NB4 (cell line): ENCODE measurements at regions not wholly inside any gene's neighbourhood (a gene's known extent, or its start where the extent isn't known, plus 50 kb on each side); places are given as distances from the start of the nearest gene placed in this dataset.

Experiments
- DNase-seq: peaks from one replicate; pipeline ENCODE4 v3.0.0; 2010; ENCODE audit warnings: low read depth
- H3K4me3 ChIP-seq: one replicate; pipeline ENCODE4 v1.5.1; 2011; ENCODE audit warnings: mild to moderate bottlenecking, low read depth, low read length, moderate library complexity
- MYC ChIP-seq: IDR thresholded peaks from 2 replicates; pipeline ENCODE4 v1.6.1; 2011; ENCODE audit warnings: low read depth, low read length
- POLR2A ChIP-seq: IDR thresholded peaks from 2 replicates; pipeline ENCODE4 v1.6.1; 2011; ENCODE audit warnings: mild to moderate bottlenecking; ENCODE audit not compliant: insufficient read length; ENCODE audit errors: extremely low read depth
- TF ChIP-seq, protein P1 (sequence below): IDR thresholded peaks from one replicate; pipeline ENCODE4 v1.5.1; 2012; ENCODE audit warnings: low read depth, low read length
- TF ChIP-seq, protein P2 (sequence below): IDR thresholded peaks from 2 replicates; pipeline ENCODE4 v1.6.1; 2011; ENCODE audit warnings: low read depth, low read length

DNA sequence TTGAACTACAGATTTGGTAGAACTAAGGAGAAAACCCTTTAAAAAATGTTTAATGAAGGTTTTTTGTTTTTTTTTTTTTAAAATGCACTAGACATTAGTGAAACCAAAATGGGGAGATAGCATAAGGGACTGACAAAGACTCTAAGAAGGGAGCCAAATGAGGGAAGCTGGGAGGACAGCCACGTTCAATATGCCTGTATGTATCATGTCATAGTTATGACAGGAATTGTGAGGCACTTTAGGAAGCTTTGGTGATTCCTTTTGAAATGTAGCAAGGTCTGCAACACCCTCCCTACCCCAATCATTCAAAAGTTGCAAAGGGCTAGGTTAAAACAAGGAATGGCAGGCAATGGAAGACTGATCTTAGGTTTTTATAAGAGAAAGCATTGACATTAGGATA lies 526.0 kb downstream of the TLL1 start:
- no peak overlapping the region for H3K4me3 ChIP-seq
- DNase-seq: no peak
- TF ChIP-seq POLR2A (no peak), MYC (no peak)
- TF ChIP-seq, protein P1, sequence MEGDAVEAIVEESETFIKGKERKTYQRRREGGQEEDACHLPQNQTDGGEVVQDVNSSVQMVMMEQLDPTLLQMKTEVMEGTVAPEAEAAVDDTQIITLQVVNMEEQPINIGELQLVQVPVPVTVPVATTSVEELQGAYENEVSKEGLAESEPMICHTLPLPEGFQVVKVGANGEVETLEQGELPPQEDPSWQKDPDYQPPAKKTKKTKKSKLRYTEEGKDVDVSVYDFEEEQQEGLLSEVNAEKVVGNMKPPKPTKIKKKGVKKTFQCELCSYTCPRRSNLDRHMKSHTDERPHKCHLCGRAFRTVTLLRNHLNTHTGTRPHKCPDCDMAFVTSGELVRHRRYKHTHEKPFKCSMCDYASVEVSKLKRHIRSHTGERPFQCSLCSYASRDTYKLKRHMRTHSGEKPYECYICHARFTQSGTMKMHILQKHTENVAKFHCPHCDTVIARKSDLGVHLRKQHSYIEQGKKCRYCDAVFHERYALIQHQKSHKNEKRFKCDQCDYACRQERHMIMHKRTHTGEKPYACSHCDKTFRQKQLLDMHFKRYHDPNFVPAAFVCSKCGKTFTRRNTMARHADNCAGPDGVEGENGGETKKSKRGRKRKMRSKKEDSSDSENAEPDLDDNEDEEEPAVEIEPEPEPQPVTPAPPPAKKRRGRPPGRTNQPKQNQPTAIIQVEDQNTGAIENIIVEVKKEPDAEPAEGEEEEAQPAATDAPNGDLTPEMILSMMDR: no peak
- TF ChIP-seq, protein P2, sequence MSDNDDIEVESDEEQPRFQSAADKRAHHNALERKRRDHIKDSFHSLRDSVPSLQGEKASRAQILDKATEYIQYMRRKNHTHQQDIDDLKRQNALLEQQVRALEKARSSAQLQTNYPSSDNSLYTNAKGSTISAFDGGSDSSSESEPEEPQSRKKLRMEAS: no peak

DNA sequence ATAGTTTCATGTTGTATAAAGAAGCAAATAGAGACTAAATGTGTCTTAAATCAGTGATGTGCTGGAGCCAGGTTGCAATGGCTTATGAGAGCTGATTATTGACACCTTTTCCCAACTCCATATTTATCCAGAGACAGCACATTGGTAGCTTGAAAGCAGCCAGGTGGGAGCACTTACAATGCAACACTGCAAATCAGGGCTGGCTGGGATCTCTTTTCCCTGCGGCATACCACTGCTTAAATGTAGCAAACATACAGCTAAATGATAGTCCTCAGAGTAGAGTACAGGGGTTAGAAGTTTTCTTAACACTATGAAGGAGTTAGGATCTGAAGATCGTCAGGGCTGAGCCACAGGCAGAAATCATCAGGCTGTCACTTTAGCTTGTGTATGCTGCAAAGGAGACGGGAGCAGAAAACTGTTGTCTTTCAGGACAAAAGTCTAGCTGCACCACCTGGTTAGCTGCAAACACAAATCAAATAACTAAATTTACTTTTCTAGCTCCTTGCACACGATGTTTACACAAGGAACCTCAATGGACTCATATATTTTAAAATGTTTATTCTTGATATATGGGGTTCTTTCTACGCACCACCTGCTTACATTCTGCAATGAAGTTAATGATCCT lies 527.3 kb downstream of the TLL1 start:
- TF ChIP-seq, protein P1: no peak
- TF ChIP-seq MYC (no peak), POLR2A (no peak)
- TF ChIP-seq, protein P2: no peak
- no peak for DNase-seq

DNA sequence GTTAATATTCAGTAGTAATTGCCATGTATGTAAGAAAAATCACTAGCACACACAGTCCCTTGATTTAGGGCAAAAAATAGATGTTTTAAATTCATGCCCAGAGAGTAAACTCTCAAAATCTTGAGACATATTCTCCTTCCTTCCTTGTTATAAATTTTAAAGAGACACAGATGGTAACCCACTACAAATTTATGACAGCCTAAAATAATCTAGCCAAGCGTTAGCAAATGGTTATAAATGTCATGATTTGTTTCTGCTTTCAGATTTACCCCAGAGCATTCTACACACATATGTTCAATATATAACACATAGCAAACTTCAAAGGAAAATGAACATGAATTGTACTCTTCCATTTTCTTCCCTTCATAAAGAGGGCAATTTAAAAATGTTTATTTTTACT lies 540.3 kb downstream of the TLL1 start:
- H3K4me3 ChIP-seq: no peak overlapping the region
- TF ChIP-seq MYC (no peak), POLR2A (no peak)
- TF ChIP-seq, protein P2: no peak
- TF ChIP-seq, protein P1: no peak
- DNase-seq: no peak

More for the DNA sequence above, 527.3 kb downstream of the TLL1 start:
- no peak overlapping the region for H3K4me3 ChIP-seq

DNA sequence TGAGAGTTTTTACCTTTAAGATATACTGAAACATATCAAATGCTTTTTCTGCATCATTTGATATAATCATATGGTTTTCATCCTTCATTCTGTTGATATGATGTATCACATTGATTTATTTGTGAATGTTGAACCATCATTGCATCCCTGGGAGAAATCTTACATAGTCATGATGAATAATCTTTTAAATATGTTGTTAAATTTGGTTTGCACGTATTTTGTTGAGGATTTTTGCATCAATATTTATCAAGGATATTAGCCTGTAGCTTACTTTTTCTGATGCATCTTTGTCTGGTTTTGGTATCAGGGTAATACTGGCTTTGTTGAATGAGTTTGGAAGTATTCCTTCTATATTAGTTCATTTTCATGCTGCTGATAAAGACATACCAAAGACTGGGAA lies 541.4 kb downstream of the TLL1 start:
- no peak overlapping the region for H3K4me3 ChIP-seq
- DNase-seq: no peak
- no peak for TF ChIP-seq POLR2A
- TF ChIP-seq, protein P2: no peak
- TF ChIP-seq, protein P1: no peak
- no peak for TF ChIP-seq MYC

DNA sequence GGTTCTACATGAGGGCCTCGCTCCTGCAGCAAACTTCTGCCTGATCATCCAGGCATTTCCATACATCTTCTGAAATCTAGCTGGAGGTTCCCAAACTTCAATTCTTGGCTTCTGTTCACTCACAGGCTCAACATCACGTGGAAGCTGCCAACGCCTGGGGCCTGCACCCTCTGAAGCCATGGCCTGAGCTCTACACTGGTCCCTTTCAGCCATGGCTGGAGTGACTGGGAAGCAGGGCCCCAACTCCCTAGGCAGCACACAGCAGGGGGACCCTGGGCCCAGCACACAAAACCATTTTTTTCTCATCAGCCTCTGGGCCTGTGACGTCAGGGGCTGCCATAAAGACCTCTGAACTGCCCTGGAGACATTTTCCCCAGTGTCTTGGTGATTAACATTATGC lies 542.7 kb downstream of the TLL1 start:
- H3K4me3 ChIP-seq: no peak overlapping the region
- no peak for DNase-seq
- TF ChIP-seq, protein P1: no peak
- TF ChIP-seq MYC: no peak

DNA sequence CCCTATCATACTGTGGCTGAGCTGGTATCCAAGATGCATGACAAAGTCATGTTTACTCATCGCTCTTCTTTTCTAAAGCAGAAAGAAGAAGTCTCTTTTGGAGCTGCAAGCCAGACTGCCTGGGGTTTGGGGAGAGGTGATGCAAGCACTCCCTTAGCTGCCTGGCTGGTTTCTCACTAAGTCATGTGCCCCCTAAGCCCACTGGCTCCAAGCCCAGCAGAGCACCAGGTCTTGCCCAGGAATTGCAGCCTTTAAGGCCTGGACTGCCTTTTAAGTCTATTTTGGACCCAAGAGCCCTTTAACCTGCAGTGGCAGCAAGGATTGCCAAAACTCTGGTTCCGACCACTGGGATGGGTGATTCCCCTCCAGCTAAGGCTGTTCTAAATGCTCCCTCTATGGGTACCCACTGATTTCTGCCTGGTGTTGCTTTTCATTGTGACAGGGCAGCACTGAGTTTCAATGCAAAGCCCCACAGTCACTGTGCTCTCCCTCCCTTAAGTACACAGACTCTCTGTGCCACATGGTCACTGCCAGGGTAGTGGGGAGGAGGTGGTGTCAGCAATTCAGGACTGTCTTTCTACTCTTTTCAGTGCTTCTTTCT lies 548.6 kb downstream of the TLL1 start:
- no peak for DNase-seq
- no peak overlapping the region for H3K4me3 ChIP-seq
- TF ChIP-seq, protein P1: no peak
- TF ChIP-seq, protein P2: no peak
- no peak for TF ChIP-seq MYC
- no peak for TF ChIP-seq POLR2A
